NAMALWA (cell line): ENCODE measurements at regions not wholly inside any gene's neighbourhood (a gene's known extent, or its start where the extent isn't known, plus 50 kb on each side); places are given as distances from the start of the nearest gene placed in this dataset.
"Not testable (repeated sequence)": the region's sequence is repeated elsewhere in the genome, so short reads cannot be mapped to it uniquely, and the experiment has no call there.

ENCODE experiments used
- DNase-seq: peaks from one replicate; pipeline ENCODE4 v3.0.0-alpha.2; 2015; ENCODE audit warnings: low spot score

DNA sequence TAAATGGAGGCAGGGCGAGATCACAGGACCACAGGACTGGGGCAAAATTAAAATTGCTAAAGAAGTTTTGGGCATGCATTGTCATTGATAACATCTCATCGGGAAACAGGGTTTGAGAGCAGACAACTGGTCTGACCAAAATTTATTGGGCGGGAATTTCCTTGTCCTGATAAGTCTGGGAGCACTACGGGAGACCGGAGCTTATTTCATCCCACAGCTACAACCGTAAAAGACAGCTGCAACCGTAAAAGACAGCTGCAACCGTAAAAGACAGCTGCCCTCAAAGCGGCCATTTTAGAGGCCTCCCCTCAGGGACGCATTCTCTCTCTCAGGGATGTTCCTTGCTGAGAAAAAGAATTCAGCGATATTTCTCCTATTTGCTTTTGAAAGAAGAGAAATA lies 170.4 kb upstream of the NPAP1 start:
- not testable (repeated sequence) for DNase-seq

DNA sequence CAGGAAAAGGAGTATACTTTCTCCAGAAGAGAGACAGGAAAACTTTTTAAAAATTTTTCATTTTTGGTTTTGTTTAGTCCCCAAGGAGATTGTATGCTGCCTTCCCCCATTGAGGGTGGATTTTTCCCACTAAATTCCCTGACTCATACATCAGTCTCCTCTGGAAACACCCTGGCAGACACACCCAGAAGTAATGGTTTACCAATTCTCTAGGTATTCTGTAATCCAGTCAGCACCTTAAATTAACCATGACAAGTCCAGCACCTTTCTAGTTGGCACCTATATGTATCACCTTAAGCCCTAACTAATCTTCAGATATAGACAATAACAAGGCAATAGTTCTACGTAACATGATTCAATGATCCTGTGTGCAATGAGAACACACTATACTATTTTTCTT lies 165.9 kb upstream of the NPAP1 start:
- not testable (repeated sequence) for DNase-seq

DNA sequence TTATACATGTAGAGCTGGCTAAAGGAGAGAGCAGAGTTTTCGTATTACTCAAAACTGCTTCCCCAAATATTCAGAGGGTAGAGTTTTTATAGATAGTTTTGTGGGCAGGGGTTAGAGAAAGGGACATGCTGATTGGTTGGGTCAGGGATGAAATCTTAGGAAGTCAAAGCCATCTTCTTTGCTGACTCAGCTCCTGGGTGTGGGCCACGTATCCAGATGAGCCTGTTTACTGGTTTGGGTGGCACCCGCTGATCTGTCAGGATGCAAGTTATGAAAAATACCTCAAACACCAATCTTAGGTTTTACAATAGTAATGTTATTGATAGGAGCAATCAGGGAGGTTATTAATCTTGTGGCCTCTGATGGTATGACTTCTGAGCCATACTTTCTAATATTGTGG lies 164.0 kb upstream of the NPAP1 start:
- DNase-seq, result not testable (repeated sequence)

DNA sequence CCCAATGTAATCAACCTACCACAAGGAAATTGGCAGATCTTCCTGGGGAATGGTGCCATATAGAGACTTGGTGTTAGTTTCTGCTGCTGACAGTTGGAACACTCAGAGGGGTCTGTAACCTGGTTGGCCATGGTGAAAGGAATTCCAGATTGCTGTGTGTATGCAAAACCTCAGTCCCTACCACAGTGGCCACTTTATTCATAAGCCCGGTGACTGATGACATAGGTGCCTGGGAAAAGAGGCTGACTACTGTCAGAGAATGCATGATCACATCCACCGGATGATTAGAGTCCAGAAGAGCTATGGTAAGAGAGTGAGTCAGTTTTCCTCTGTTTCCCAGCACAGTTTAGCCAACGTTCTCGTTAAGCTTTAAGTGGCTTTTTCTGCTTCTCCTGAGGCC lies 156.8 kb upstream of the NPAP1 start:
- not testable (repeated sequence) for DNase-seq

DNA sequence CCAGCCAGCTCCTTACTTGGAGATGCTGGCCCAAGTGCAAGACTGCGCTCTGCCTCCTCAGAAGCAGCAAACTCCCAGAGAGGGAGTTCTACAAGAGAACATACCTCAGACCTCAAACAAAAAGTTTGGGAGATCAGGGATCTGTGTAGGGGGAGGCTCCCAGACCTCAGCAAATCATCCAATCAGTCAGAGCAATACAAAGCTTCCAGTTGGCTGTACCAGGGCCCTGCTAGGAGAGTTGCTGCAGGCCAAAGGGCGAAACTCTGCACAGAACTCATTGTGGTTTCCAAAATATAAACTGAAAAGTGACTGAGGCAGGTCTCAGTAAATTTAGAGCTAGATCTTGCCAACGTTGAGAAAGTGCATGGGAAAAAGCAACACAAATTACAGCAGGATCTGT lies 144.3 kb upstream of the NPAP1 start:
- not testable (repeated sequence) for DNase-seq

DNA sequence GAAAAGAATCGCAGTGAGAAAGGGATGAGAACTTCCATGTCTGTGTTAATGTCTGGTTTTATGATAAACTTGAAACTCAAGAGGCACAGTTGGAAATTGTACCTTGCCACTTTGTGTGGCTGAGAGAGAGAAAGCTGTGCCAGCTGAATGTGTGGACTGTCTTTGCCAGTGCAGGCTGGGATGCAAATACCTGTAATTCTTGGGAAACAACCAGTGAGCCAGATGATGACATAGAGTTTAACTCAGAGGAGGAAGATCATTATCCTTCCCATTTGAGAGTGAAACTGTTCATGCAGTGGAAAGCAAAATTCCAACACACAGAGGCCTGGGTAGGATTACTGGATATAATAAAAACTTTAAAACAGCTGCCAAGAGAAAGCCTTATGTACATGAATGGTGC lies 141.5 kb upstream of the NPAP1 start:
- DNase-seq, result not testable (repeated sequence)

DNA sequence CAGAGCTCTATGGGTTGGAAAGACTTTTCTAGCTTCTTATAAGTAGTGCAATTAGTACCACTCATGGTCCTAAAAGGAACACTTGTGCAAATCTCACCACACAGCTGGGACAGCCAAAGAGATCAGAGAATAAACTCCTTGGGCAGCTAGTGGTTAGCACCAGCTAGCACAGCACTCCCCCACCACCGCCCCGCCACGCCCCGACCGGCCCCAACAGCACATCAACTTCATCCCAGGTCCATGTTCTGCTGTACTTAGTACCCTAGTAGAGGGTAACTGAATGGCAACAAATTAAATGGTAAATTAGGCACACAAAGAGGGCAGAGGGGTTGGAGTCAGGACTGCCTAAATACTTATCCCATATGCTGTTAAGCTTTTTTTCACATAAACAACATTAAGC lies 118.3 kb upstream of the NPAP1 start:
- DNase-seq, result not testable (repeated sequence)

DNA sequence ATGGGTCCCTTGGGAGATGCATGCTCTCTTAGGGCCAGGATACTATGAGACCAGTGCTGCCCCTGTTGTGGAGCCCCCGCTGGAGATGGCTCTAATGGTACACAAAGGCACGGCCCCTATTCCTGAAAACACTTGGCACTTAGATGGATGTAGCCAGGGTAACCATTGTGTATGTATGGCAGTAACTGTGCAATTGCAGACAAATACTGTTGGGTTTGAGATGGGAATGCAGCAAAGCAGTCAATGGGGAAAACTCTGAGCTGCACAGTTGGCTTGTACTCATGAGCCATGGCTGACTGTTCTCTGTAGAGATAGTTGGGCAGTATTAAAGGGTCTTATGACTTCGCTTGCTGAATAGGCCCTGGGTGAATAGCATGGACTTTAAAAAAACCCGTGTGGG lies 67.9 kb upstream of the NPAP1 start:
- no peak for DNase-seq

DNA sequence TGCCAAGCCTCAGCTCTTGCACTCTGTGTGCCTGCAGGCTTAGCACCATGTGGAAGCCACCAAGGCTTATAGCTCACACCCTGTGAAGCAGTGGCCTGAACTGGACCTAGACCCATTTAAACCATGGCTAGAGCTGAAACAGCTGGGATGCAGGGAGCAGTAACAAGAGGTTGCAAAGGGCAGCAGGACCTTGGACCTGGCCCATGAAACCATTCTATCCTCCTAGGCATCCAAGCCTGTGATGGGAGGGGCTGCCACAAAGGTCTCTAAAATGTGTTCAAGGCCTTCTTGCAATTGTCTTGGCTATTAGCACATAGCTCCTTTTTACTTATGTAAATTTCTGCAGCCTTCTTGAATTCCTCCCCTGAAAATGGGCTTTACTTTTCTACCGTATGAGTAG lies 57.9 kb upstream of the NPAP1 start:
- DNase-seq, result no peak

DNA sequence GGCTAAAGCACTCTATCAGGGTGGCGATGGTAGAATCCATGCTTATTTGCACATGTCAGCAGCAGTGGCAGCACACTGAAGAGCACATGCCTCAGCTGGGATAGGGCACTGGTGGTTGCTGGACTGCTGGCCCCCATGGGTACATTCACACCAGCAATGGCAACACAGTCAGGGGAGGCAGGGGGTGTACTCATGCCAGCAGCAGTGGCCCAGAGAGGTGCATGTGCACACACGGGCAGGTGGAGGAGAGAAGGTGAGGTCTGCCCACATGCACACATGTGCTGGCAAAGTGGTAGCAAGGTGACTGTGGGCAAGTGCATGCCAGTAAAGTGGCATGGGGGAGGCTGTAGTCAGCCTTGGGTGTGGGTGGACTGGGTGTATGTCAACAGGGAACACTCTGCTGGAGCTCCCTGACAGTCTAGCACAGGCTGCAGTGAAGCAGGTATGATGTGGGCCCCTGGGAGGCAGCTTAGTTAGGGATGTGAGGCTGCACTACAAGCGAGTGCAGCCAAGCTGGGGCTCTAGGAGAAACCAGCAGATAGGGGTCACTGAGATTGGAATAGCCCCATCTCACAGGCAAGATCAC lies 53.9 kb upstream of the NPAP1 start:
- DNase-seq, result no peak
